GM21576 (cell line): ENCODE measurements at regions not wholly inside any gene's neighbourhood (a gene's known extent, or its start where the extent isn't known, plus 50 kb on each side); places are given as distances from the start of the nearest gene placed in this dataset.
"Not testable (repeated sequence)": the region's sequence is repeated elsewhere in the genome, so short reads cannot be mapped to it uniquely, and the experiment has no call there.

ENCODE experiments used
- ATAC-seq: cut with Tn5 transposase; IDR thresholded peaks from one replicate; pipeline ENCODE4 v1.9.1; 2021; ENCODE audit warnings: mild to moderate bottlenecking, moderate library complexity; ENCODE audit not compliant: unreplicated experiment

GRCh38 chr3:195635262-195635873, 51.6 kb upstream of the APOD start:
- not testable (repeated sequence) for ATAC-seq

- ATAC-seq = peak; percentile 90
These were observed 50.9 kb upstream of the APOD start for GRCh38 chr3:195634426-195635261.
